Endothelial cell of umbilical vein (primary cell): ENCODE measurements at regions not wholly inside any gene's neighbourhood (a gene's known extent, or its start where the extent isn't known, plus 50 kb on each side); places are given as distances from the start of the nearest gene placed in this dataset.

Experiments used
- CTCF ChIP-seq, 2 donors: IDR thresholded peaks; 1 replicate in 1 of 2; 2 replicates in 1 of 2; pipeline ENCODE4 v1.5.1; 2011; ENCODE audit warnings: low read length in 2 of 2, mild to moderate bottlenecking in 2 of 2, moderate library complexity in 2 of 2, control low read depth in 1 of 2, inconsistent platforms in 1 of 2, low read depth in 1 of 2; ENCODE audit not compliant: insufficient read depth in 1 of 2; ENCODE audit errors: extremely low read depth in 1 of 2
- GATA2 ChIP-seq: IDR thresholded peaks from 2 replicates; pipeline ENCODE4 v1.7.0; 2011; ENCODE audit warnings: low read depth, mild to moderate bottlenecking, moderate library complexity, mixed read lengths, low read length; ENCODE audit not compliant: insufficient read length, insufficient read depth
- POLR2AphosphoS5 ChIP-seq: IDR thresholded peaks from 2 replicates; pipeline ENCODE4 v1.6.1; 2012; ENCODE audit warnings: low read depth, mild to moderate bottlenecking, control low read depth, low read length, moderate library complexity; ENCODE audit not compliant: insufficient read depth

DNA sequence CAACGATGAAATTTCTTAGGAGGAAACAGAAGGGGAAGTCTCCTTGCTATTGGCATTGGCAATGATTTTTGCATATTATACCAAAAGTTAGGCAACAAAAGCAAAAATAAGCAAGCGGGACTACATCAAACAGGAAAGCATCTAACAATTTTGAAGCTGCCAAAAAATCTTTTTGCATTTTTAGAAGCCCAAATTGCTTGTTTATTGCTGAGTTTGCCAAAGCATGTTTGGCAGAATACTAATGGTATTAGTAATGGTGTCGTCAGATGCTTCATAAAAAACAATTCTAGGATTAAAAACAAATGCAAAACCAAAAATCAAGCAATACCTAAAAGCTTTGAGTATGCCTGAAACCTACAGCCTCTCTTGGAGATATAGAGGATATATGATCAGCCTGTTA, 80.0 kb downstream of the GALR1 start:
- TF ChIP-seq POLR2AphosphoS5, result no peak
- no peak for TF ChIP-seq CTCF (IDR thresholded peaks at IDR 0.05; ENCODE audit: extremely low read depth in 1 of 2, insufficient read depth in 1 of 2, low read depth in 1 of 2, low read length in 2 of 2)
- TF ChIP-seq GATA2, result no peak
